ENCODE measurements at regions not wholly inside any gene's neighbourhood (a gene's known extent, or its start where the extent isn't known, plus 50 kb on each side); places are given as distances from the start of the nearest gene placed in this dataset.

GRCh38 chr7:117990834-117991233 lies 117.6 kb upstream of the CTTNBP2 start:
- no peak for TF ChIP-seq EZH2phosphoT487 (IDR thresholded peaks at IDR 0.05; ENCODE audit: insufficient read depth, low read depth)
- no peak for TF ChIP-seq EZH2 (IDR thresholded peaks at IDR 0.05; ENCODE audit: insufficient read depth, poor library complexity, severe bottlenecking)

Measured in GM23248 (cell line).